ENCODE measurements at regions not wholly inside any gene's neighbourhood (a gene's known extent, or its start where the extent isn't known, plus 50 kb on each side); places are given as distances from the start of the nearest gene placed in this dataset.

- no peaks in the 10 kb centered on the region for H3K9me2 ChIP-seq (ENCODE audit: insufficient read depth, low read length)
- H4K20me1 ChIP-seq (ENCODE audit: insufficient read depth), result no peaks in the 10 kb centered on the region
- H3K4me2 ChIP-seq (ENCODE audit: low read length), result no peak overlapping the region
- no peaks in the 10 kb centered on the region for H3F3A ChIP-seq (ENCODE audit: insufficient read depth, low read length, poor library complexity, severe bottlenecking)
- H3K4me3 ChIP-seq (ENCODE audit: low read length), result no peak overlapping the region
- TF ChIP-seq MXI1 (conservative IDR thresholded peaks at IDR 0.05; ENCODE audit: poor library complexity, severe bottlenecking) (no peak), POLR2AphosphoS5 (IDR thresholded peaks at IDR 0.05) (no peak), EZH2 (IDR thresholded peaks at IDR 0.05; ENCODE audit: borderline replicate concordance, insufficient read depth, low read length, poor library complexity, severe bottlenecking) (no peak), REST (IDR thresholded peaks at IDR 0.05; ENCODE audit: borderline replicate concordance) (no peak), CTCF (IDR thresholded peaks at IDR 0.05; ENCODE audit: poor library complexity, severe bottlenecking) (no peak), RAD21 (conservative IDR thresholded peaks at IDR 0.05) (no peak), SMC3 (conservative IDR thresholded peaks at IDR 0.05; ENCODE audit: poor library complexity) (no peak)
- H3K36me3 ChIP-seq (ENCODE audit: insufficient read depth, low read length), result no peaks in the 10 kb centered on the region
- H3K9ac ChIP-seq (ENCODE audit: low read length), result no peak overlapping the region
- H2AFZ ChIP-seq (ENCODE audit: low read depth, low read length), result no peak overlapping the region
- no peaks in the 10 kb centered on the region for H3K27me3 ChIP-seq (ENCODE audit: insufficient read depth, low read depth, low read length)
- H3K9me3 ChIP-seq (ENCODE audit: low read length), result peaks cover 4% of the 10 kb centered on the region
- no peaks in the 10 kb centered on the region for H3K79me2 ChIP-seq (replicated peaks; ENCODE audit: insufficient read depth, low read length)
- H3K27ac ChIP-seq (ENCODE audit: low read length), result no peak overlapping the region
Observed at GRCh38 chr9:1208157-1208556, 158.0 kb downstream of the DMRT2 start.

- H3K4me3 ChIP-seq (ENCODE audit: low read length), result no peak overlapping the region
- H3K79me2 ChIP-seq (replicated peaks; ENCODE audit: insufficient read depth, low read length), result no peaks in the 10 kb centered on the region
- TF ChIP-seq TAF1 (IDR thresholded peaks at IDR 0.05; ENCODE audit: low read depth) (no peak), REST (IDR thresholded peaks at IDR 0.05; ENCODE audit: borderline replicate concordance) (no peak), EZH2 (IDR thresholded peaks at IDR 0.05; ENCODE audit: borderline replicate concordance, insufficient read depth, low read length, poor library complexity, severe bottlenecking) (no peak), MXI1 (conservative IDR thresholded peaks at IDR 0.05; ENCODE audit: poor library complexity, severe bottlenecking) (no peak), RAD21 (conservative IDR thresholded peaks at IDR 0.05) (no peak), POLR2AphosphoS5 (IDR thresholded peaks at IDR 0.05) (no peak), CTCF (IDR thresholded peaks at IDR 0.05; ENCODE audit: poor library complexity, severe bottlenecking) (no peak), EP300 (conservative IDR thresholded peaks at IDR 0.05; ENCODE audit: poor library complexity, severe bottlenecking) (no peak), SMC3 (conservative IDR thresholded peaks at IDR 0.05; ENCODE audit: poor library complexity) (no peak)
- no peaks in the 10 kb centered on the region for H3K36me3 ChIP-seq (ENCODE audit: insufficient read depth, low read length)
- no peaks in the 10 kb centered on the region for H3K9me2 ChIP-seq (ENCODE audit: insufficient read depth, low read length)
- peaks cover 4% of the 10 kb centered on the region for H3K9me3 ChIP-seq (ENCODE audit: low read length)
- no peak overlapping the region for H3K27ac ChIP-seq (ENCODE audit: low read length)
- H3F3A ChIP-seq (ENCODE audit: insufficient read depth, low read length, poor library complexity, severe bottlenecking), result no peaks in the 10 kb centered on the region
- H3K27me3 ChIP-seq (ENCODE audit: insufficient read depth, low read depth, low read length), result no peaks in the 10 kb centered on the region
- H3K4me2 ChIP-seq (ENCODE audit: low read length), result no peak overlapping the region
- H4K20me1 ChIP-seq (ENCODE audit: insufficient read depth), result no peaks in the 10 kb centered on the region
- no peak overlapping the region for H2AFZ ChIP-seq (ENCODE audit: low read depth, low read length)
- H3K9ac ChIP-seq (ENCODE audit: low read length), result no peak overlapping the region
Observed at GRCh38 chr9:1210954-1211353, 160.8 kb downstream of the DMRT2 start.

Measured in neural cell (in vitro differentiated cells).